ENCODE measurements at regions not wholly inside any gene's neighbourhood (a gene's known extent, or its start where the extent isn't known, plus 50 kb on each side); places are given as distances from the start of the nearest gene placed in this dataset.

GRCh38 chr6:153856929-153857376 lies 182.1 kb upstream of the OPRM1 start:
- H3K79me1 ChIP-seq (ENCODE audit: insufficient read depth, low read depth, low read length, poor library complexity, severe bottlenecking): no peaks in the 10 kb centered on the region
- peaks cover 2 to 17% (median 4%) of the 10 kb centered on the region in 3 experiments; a peak in 4 of 7 replicates for H3K36me3 Mint-ChIP-seq (ENCODE audit: insufficient read depth in 1 of 3, low read depth in 3 of 3)
- no peak overlapping the region for H4K91ac ChIP-seq (ENCODE audit: insufficient read length, low read depth, low read length)
- no peak overlapping the region for H4K5ac ChIP-seq (ENCODE audit: insufficient read length, low read depth, low read length)
- H3K4me3 Mint-ChIP-seq: no peak overlapping the region
- H3K4me2 ChIP-seq (ENCODE audit: insufficient read depth, insufficient read length, low read length): no peak overlapping the region
- H3K14ac ChIP-seq (ENCODE audit: insufficient read depth, low read length): no peak overlapping the region
- no peak overlapping the region for H2AFZ ChIP-seq (ENCODE audit: low read length)
- H2BK12ac ChIP-seq (ENCODE audit: insufficient read length, low read depth, low read length): no peak overlapping the region
- H3K4me1 Mint-ChIP-seq: no peaks in the 10 kb centered on the region
- WGBS (ENCODE audit: extremely low coverage, insufficient read length, low lambda C conversion rate): no CpG with 5 or more reads among the region's 24 CpGs
- H2AK5ac ChIP-seq (ENCODE audit: insufficient read length, low read length): no peak overlapping the region
- H3K23me2 ChIP-seq (ENCODE audit: insufficient read length, low read depth, low read length, poor library complexity, severe bottlenecking): no peaks in the 10 kb centered on the region
- no peaks in the 10 kb centered on the region for H4K20me1 ChIP-seq (ENCODE audit: control insufficient read depth, insufficient read depth, insufficient read length)
- no peak overlapping the region for H3K56ac ChIP-seq (ENCODE audit: insufficient read length, low read depth, low read length)
- H3K18ac ChIP-seq (ENCODE audit: insufficient read length, low read depth, low read length): no peak overlapping the region
- no peaks in the 10 kb centered on the region for H3K9me3 ChIP-seq (ENCODE audit: control insufficient read depth, low read depth, low read length)
- DNase-seq: no peak
- no peaks in the 10 kb centered on the region for H3K4me1 ChIP-seq (ENCODE audit: insufficient read depth, low read length)
- no peak overlapping the region for H3K23ac ChIP-seq (ENCODE audit: insufficient read length, low read depth, low read length)
- H2BK120ac ChIP-seq (ENCODE audit: low read depth, low read length, poor library complexity, severe bottlenecking): no peak overlapping the region
- H3T11ph ChIP-seq (ENCODE audit: low read length): no peak overlapping the region
- no peak for TF ChIP-seq CTCF (conservative IDR thresholded peaks at IDR 0.05)
- no peak overlapping the region for H2BK5ac ChIP-seq (ENCODE audit: insufficient read length, low read length)
- peaks cover 21 to 31% of the 10 kb centered on the region in 2 experiments for H3K9me3 Mint-ChIP-seq
- no peak overlapping the region for H3K27ac Mint-ChIP-seq
- H3K79me2 ChIP-seq (ENCODE audit: insufficient read depth, low read length): no peaks in the 10 kb centered on the region
- no peak overlapping the region for H2BK20ac ChIP-seq (ENCODE audit: low read depth, low read length, poor library complexity, severe bottlenecking)
- no peak overlapping the region for H3K27ac ChIP-seq (ENCODE audit: insufficient read length, low read depth, low read length)
- H3K9ac ChIP-seq (ENCODE audit: extremely low read depth, insufficient read length, low read length): no peak overlapping the region
- H4K8ac ChIP-seq (replicated peaks; ENCODE audit: insufficient read length, low read depth, low read length): no peak overlapping the region
- H3K27me3 ChIP-seq (ENCODE audit: insufficient read depth, low read length): no peaks in the 10 kb centered on the region
- no peak overlapping the region for H2BK15ac ChIP-seq (ENCODE audit: low read depth, low read length)
- no peaks in the 10 kb centered on the region for H3K27me3 Mint-ChIP-seq (ENCODE audit: low read depth)
- no peak overlapping the region for H3K4ac ChIP-seq (ENCODE audit: low read depth, low read length)
